ENCODE measurements at regions not wholly inside any gene's neighbourhood (a gene's known extent, or its start where the extent isn't known, plus 50 kb on each side); places are given as distances from the start of the nearest gene placed in this dataset.

GRCh38 chr9:118422508-118422907 is 718.3 kb downstream of the TLR4 start:
- no peak for ATAC-seq (ENCODE audit: poor library complexity)
- no peak for DNase-seq
- intact Hi-C loops (cut with DNase I) = no loop called here

- ATAC-seq (ENCODE audit: poor library complexity) (no peak), DNase-seq (no peak)
- intact Hi-C loops (cut with DNase I) = no loop called here
These were observed 718.8 kb downstream of the TLR4 start for GRCh38 chr9:118423021-118423420.

- ATAC-seq (ENCODE audit: poor library complexity) (no peak), DNase-seq (no peak)
- intact Hi-C loops (cut with DNase I) = no loop called here
These were observed 719.5 kb downstream of the TLR4 start for GRCh38 chr9:118423721-118424120.

GRCh38 chr9:118426772-118427171 is 722.6 kb downstream of the TLR4 start:
- DNase-seq = no peak
- intact Hi-C loops (cut with DNase I) = no loop called here
- no peak for ATAC-seq (ENCODE audit: poor library complexity)

- ATAC-seq (ENCODE audit: poor library complexity) (no peak), DNase-seq (no peak)
- intact Hi-C loops (cut with DNase I) = no loop called here
These were observed 734.6 kb downstream of the TLR4 start for GRCh38 chr9:118438810-118439209.

GRCh38 chr9:118439441-118439840 is 735.2 kb downstream of the TLR4 start:
- intact Hi-C loops (cut with DNase I) = no loop called here
- no peak for DNase-seq
- no peak for ATAC-seq (ENCODE audit: poor library complexity)

- ATAC-seq (ENCODE audit: poor library complexity) = no peak
- intact Hi-C loops (cut with DNase I) = no loop called here
- no peak for DNase-seq
These were observed 740.2 kb downstream of the TLR4 start for GRCh38 chr9:118444403-118444802.

GRCh38 chr9:118446943-118447639 is 742.9 kb downstream of the TLR4 start:
- DNase-seq (no peak), ATAC-seq (ENCODE audit: poor library complexity) (no peak)
- intact Hi-C loops (cut with DNase I) = no loop called here

GRCh38 chr9:118449554-118449953 is 745.4 kb downstream of the TLR4 start:
- no peak for ATAC-seq (ENCODE audit: poor library complexity)
- intact Hi-C loops (cut with DNase I) = no loop called here

GRCh38 chr9:118455259-118455658 is 751.1 kb downstream of the TLR4 start:
- DNase-seq (no peak), ATAC-seq (ENCODE audit: poor library complexity) (no peak)
- intact Hi-C loops (cut with DNase I) = no loop called here

More at GRCh38 chr9:118449554-118449953, 745.4 kb downstream of the TLR4 start:
- no peak for DNase-seq

- intact Hi-C loops (cut with DNase I) = no loop called here
- DNase-seq = no peak
- ATAC-seq (ENCODE audit: poor library complexity) = no peak
These were observed 751.6 kb downstream of the TLR4 start for GRCh38 chr9:118455788-118456187.

GRCh38 chr9:118457171-118458000 is 753.2 kb downstream of the TLR4 start:
- intact Hi-C loops (cut with DNase I) = no loop called here
- DNase-seq = no peak
- ATAC-seq (ENCODE audit: poor library complexity) = no peak

- intact Hi-C loops (cut with DNase I) = no loop called here
- ATAC-seq (ENCODE audit: poor library complexity) = no peak
- DNase-seq = no peak
These were observed 755.7 kb downstream of the TLR4 start for GRCh38 chr9:118459913-118460312.

GRCh38 chr9:118463419-118463818 is 759.2 kb downstream of the TLR4 start:
- DNase-seq (no peak), ATAC-seq (ENCODE audit: poor library complexity) (no peak)
- intact Hi-C loops (cut with DNase I) = no loop called here

GRCh38 chr9:118473521-118473920 is 769.3 kb downstream of the TLR4 start:
- no peak for DNase-seq
- no peak for ATAC-seq (ENCODE audit: poor library complexity)
- intact Hi-C loops (cut with DNase I) = no loop called here

- ATAC-seq (ENCODE audit: poor library complexity) = no peak
- DNase-seq = no peak
- intact Hi-C loops (cut with DNase I) = no loop called here
These were observed 774.5 kb downstream of the TLR4 start for GRCh38 chr9:118478752-118479151.

GRCh38 chr9:118482306-118482705 is 778.1 kb downstream of the TLR4 start:
- ATAC-seq (ENCODE audit: poor library complexity) (no peak), DNase-seq (no peak)
- intact Hi-C loops (cut with DNase I) = no loop called here

GRCh38 chr9:118483677-118484076 is 779.5 kb downstream of the TLR4 start:
- intact Hi-C loops (cut with DNase I) = no loop called here
- no peak for ATAC-seq (ENCODE audit: poor library complexity)
- DNase-seq = no peak

GRCh38 chr9:118503236-118503635 is 799.0 kb downstream of the TLR4 start:
- no peak for ATAC-seq (ENCODE audit: poor library complexity)
- intact Hi-C loops (cut with DNase I) = no loop called here

GRCh38 chr9:118510711-118511110 is 806.5 kb downstream of the TLR4 start:
- intact Hi-C loops (cut with DNase I) = no loop called here
- DNase-seq (no peak), ATAC-seq (ENCODE audit: poor library complexity) (no peak)

More at GRCh38 chr9:118503236-118503635, 799.0 kb downstream of the TLR4 start:
- DNase-seq = no peak
